Stimulated activated CD4-positive, alpha-beta T cell treated with anti-CD3 and anti-CD28 coated beads, Interleukin-4, amount 100 ng/mL, for 48 hours (primary cell): ENCODE measurements at regions not wholly inside any gene's neighbourhood (a gene's known extent, or its start where the extent isn't known, plus 50 kb on each side); places are given as distances from the start of the nearest gene placed in this dataset.

Source experiments
- DNase-seq, 2 donors: peaks; one replicate each; pipeline ENCODE4 v3.0.0-alpha.2; 2020; ENCODE audit warnings: low read depth in 2 of 2

- no peak for DNase-seq
Measured at GRCh38 chr2:143819190-143819735, 690.0 kb downstream of the ARHGAP15 start.
